GM12872 (cell line): ENCODE measurements at regions not wholly inside any gene's neighbourhood (a gene's known extent, or its start where the extent isn't known, plus 50 kb on each side); places are given as distances from the start of the nearest gene placed in this dataset.

Experiments used
- CTCF ChIP-seq: IDR thresholded peaks from 3 replicates; pipeline ENCODE4 v1.5.1; 2011; ENCODE audit warnings: low read depth, mild to moderate bottlenecking, low read length, moderate library complexity; ENCODE audit not compliant: insufficient read depth

- TF ChIP-seq CTCF: no peak
These were observed 1381.4 kb upstream of the IGFBP7 start for GRCh38 chr4:58491620-58492019.

- TF ChIP-seq CTCF: no peak
These were observed 1367.8 kb upstream of the IGFBP7 start for GRCh38 chr4:58477950-58478349.

- no peak for TF ChIP-seq CTCF
These were observed 1367.3 kb upstream of the IGFBP7 start for GRCh38 chr4:58477513-58477912.

GRCh38 chr4:58475097-58475496, 1364.9 kb upstream of the IGFBP7 start:
- TF ChIP-seq CTCF: no peak

- TF ChIP-seq CTCF: no peak
These were observed 1354.8 kb upstream of the IGFBP7 start for GRCh38 chr4:58465031-58465430.

- no peak for TF ChIP-seq CTCF
These were observed 1346.7 kb upstream of the IGFBP7 start for GRCh38 chr4:58456727-58457384.

- no peak for TF ChIP-seq CTCF
These were observed 1343.8 kb upstream of the IGFBP7 start for GRCh38 chr4:58453956-58454355.
